HEK293 (cell line): ENCODE measurements at regions not wholly inside any gene's neighbourhood (a gene's known extent, or its start where the extent isn't known, plus 50 kb on each side); places are given as distances from the start of the nearest gene placed in this dataset.
A peak's percentile ranks its signal among the peaks of the same experiment; 100 is the strongest.

Experiments used
- CTCF ChIA-PET: fragments of 350-600 bp; formaldehyde crosslinking; extraction: SDS; loops from one replicate; lab custom pipeline; 2021; ENCODE audit warnings: antibody characterized with exemption; lab: Yijun Ruan, JAX
- POLR2A ChIA-PET: fragments of 300-600 bp; formaldehyde crosslinking; extraction: SDS; loops from one replicate; lab custom pipeline; 2020; ENCODE audit warnings: antibody characterized with exemption, inconsistent platforms; lab: Yijun Ruan, JAX
- H3K27ac ChIP-seq: fragments of 200-500 bp; sonication (Bioruptor generic); 2 replicates; pipeline ENCODE4 v1.5.1; 2014; ENCODE audit warnings: low read depth, low read length, control low read depth, inconsistent platforms; ENCODE audit errors: extremely low read depth
- H3K36me3 ChIP-seq, 2 experiments: fragments of 200-500 bp in 1 of 2; sonication (Bioruptor generic) in 1 of 2; 1 replicate in 1 of 2; 2 replicates in 1 of 2; pipeline ENCODE4 v1.5.1; 2014 to 2017; ENCODE audit warnings: inconsistent platforms in 2 of 2, low read length in 2 of 2; ENCODE audit not compliant: control insufficient read depth in 2 of 2, insufficient read depth in 1 of 2
- H3K4me1 ChIP-seq: fragments of 200-500 bp; sonication (Bioruptor generic); 2 replicates; pipeline ENCODE4 v1.5.1; 2014; ENCODE audit warnings: mild to moderate bottlenecking, low read length, inconsistent platforms; ENCODE audit not compliant: control insufficient read depth, insufficient read depth
- H3K4me3 ChIP-seq: 2 replicates; pipeline ENCODE4 v1.5.1; 2011; ENCODE audit warnings: low read depth, mild to moderate bottlenecking, control low read depth, low read length, moderate library complexity
- H3K9me3 ChIP-seq: fragments of 200-500 bp; sonication (Bioruptor generic); 2 replicates; pipeline ENCODE4 v1.5.1; 2014; ENCODE audit warnings: low read depth, low read length, inconsistent platforms; ENCODE audit not compliant: control insufficient read depth, insufficient read depth
- EGR2 ChIP-seq: fragments of 450-650 bp; formaldehyde crosslinking; IDR thresholded peaks from 2 replicates; pipeline ENCODE4 v1.5.1; 2016; ENCODE audit warnings: low read depth, missing biosample characterization, missing genetic modification characterization
- HOXA7 ChIP-seq: sonication (generic); formaldehyde crosslinking; IDR thresholded peaks from 2 replicates; pipeline ENCODE4 v1.8.1; 2022; ENCODE audit warnings: missing genetic modification reagents, borderline replicate concordance
- IKZF3 ChIP-seq: fragments of 450-650 bp; IDR thresholded peaks from 2 replicates; pipeline ENCODE4 v1.5.0; 2018; ENCODE audit warnings: missing biosample characterization, mild to moderate bottlenecking, missing genetic modification characterization, moderate library complexity
- KLF7 ChIP-seq: fragments of 450-650 bp; formaldehyde crosslinking; IDR thresholded peaks from 2 replicates; pipeline ENCODE4 v1.5.1; 2016; ENCODE audit warnings: missing biosample characterization, missing genetic modification characterization, borderline replicate concordance
- ZEB2 ChIP-seq: fragments of 450-650 bp; formaldehyde crosslinking; IDR thresholded peaks from 2 replicates; pipeline ENCODE4 v1.5.1; 2016; ENCODE audit warnings: missing biosample characterization, missing genetic modification characterization
- ZNF121 ChIP-seq: fragments of 450-650 bp; formaldehyde crosslinking; IDR thresholded peaks from 2 replicates; pipeline ENCODE4 v1.5.1; 2016; ENCODE audit warnings: missing biosample characterization, missing genetic modification characterization
- ZNF174 ChIP-seq: fragments of 450-650 bp; formaldehyde crosslinking; IDR thresholded peaks from 2 replicates; pipeline ENCODE4 v1.5.0; 2017; ENCODE audit warnings: missing biosample characterization, mild to moderate bottlenecking, missing genetic modification characterization
- ZNF2 ChIP-seq: fragments of 450-650 bp; formaldehyde crosslinking; IDR thresholded peaks from 2 replicates; pipeline ENCODE4 v1.5.1; 2016; ENCODE audit warnings: missing biosample characterization, missing genetic modification characterization
- ZNF23 ChIP-seq: fragments of 450-650 bp; formaldehyde crosslinking; IDR thresholded peaks from 2 replicates; pipeline ENCODE4 v1.5.1; 2016; ENCODE audit warnings: missing biosample characterization, missing genetic modification characterization, borderline replicate concordance
- ZNF324 ChIP-seq: fragments of 450-650 bp; formaldehyde crosslinking; IDR thresholded peaks from 2 replicates; pipeline ENCODE4 v1.5.1; 2016; ENCODE audit warnings: missing biosample characterization, missing genetic modification characterization
- ZNF341 ChIP-seq: fragments of 450-650 bp; formaldehyde crosslinking; IDR thresholded peaks from 2 replicates; pipeline ENCODE4; 2016; ENCODE audit warnings: low read depth, missing biosample characterization, missing genetic modification characterization
- ZNF423 ChIP-seq: fragments of 450-650 bp; formaldehyde crosslinking; IDR thresholded peaks from 2 replicates; pipeline ENCODE4 v1.5.1; 2016; ENCODE audit warnings: missing biosample characterization, missing genetic modification characterization
- ZNF426 ChIP-seq: fragments of 450-650 bp; formaldehyde crosslinking; IDR thresholded peaks from 2 replicates; pipeline ENCODE4 v1.5.1; 2017; ENCODE audit warnings: missing biosample characterization, missing genetic modification characterization, mild to moderate bottlenecking, inconsistent platforms, moderate library complexity
- ZNF530 ChIP-seq: fragments of 450-650 bp; formaldehyde crosslinking; IDR thresholded peaks from 2 replicates; pipeline ENCODE4 v1.5.1; 2016; ENCODE audit warnings: low read depth, missing biosample characterization, missing genetic modification characterization
- ZNF654 ChIP-seq: fragments of 450-650 bp; formaldehyde crosslinking; IDR thresholded peaks from 2 replicates; pipeline ENCODE4 v1.5.1; 2016; ENCODE audit warnings: low read depth, missing biosample characterization, missing genetic modification characterization
- ZNF670 ChIP-seq: fragments of 450-650 bp; formaldehyde crosslinking; IDR thresholded peaks from 2 replicates; pipeline ENCODE4 v1.5.1; 2016; ENCODE audit warnings: missing biosample characterization, missing genetic modification characterization, low read depth
- ZSCAN23 ChIP-seq: fragments of 450-650 bp; formaldehyde crosslinking; IDR thresholded peaks from 2 replicates; pipeline ENCODE4 v1.5.1; 2016; ENCODE audit warnings: missing biosample characterization, missing genetic modification characterization
- TF ChIP-seq, protein P1 (sequence below): fragments of 450-650 bp; formaldehyde crosslinking; optimal IDR thresholded peaks from 2 replicates; pipeline ENCODE3; 2016; ENCODE audit warnings: missing biosample characterization, mild to moderate bottlenecking, missing genetic modification characterization
- TF ChIP-seq, protein P2 (sequence below): fragments of 450-650 bp; formaldehyde crosslinking; IDR thresholded peaks from 2 replicates; pipeline ENCODE4 v1.5.1; 2016; ENCODE audit warnings: missing biosample characterization, missing genetic modification characterization

DNA sequence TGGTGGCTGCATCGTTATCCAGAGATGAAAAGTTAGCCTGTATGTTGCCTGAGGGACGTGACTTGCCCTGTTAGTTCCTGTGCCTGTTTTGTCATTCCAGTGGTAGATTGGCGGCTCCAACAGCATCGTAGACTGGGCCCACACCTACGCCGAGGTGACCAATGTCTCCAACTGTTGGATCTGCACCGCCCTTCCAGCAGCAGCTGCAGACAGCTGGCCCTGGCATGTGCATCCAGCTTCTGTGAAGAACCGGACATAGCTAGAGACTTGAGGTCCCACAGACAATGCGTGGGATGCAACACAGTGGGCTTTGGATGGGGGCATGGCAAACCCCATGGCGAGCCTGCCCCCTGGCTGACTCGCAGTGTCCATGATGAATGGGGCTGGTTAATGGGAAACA lies 93.0 kb upstream of the TMPO start (continued):
- TF ChIP-seq, protein P1, sequence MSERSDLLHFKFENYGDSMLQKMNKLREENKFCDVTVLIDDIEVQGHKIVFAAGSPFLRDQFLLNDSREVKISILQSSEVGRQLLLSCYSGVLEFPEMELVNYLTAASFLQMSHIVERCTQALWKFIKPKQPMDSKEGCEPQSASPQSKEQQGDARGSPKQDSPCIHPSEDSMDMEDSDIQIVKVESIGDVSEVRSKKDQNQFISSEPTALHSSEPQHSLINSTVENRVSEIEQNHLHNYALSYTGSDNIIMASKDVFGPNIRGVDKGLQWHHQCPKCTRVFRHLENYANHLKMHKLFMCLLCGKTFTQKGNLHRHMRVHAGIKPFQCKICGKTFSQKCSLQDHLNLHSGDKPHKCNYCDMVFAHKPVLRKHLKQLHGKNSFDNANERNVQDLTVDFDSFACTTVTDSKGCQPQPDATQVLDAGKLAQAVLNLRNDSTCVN: no peak
- TF ChIP-seq KLF7 (tag by site-specific recombination) (no peak), ZNF341 (tag by site-specific recombination) (no peak), HOXA7 (no peak), ZNF23 (tag by site-specific recombination) (no peak), ZNF423 (tag by site-specific recombination) (no peak)

DNA sequence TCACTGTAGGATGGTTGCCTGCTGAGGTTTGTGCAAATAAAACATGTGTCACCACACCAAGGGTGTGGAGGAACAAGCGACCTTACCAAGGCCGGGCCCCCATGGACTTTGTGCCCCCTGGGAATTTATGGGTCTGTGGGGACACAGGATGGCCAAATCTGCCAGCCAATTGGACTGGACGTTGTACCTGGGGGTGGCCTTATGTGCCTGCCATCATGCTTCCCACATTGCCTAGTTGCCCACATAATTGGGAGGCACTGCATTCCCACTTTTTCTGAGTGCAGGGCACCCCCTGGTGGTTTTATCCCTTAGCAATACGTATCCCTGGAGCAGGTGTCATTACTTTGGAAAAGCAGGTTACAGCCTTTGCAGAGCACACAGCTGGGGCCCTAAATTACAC lies 92.6 kb upstream of the TMPO start:
- TF ChIP-seq EGR2 (tag by site-specific recombination): 0 out of 2 replicates have a peak, but pooled peaks have one; percentile 6
- no peak for TF ChIP-seq ZEB2
- no peak for TF ChIP-seq ZNF426
- TF ChIP-seq ZNF530 (tag by site-specific recombination): no peak
- TF ChIP-seq ZNF654 (tag by site-specific recombination): peak; percentile 21; the same call in 1 of the 2 replicates
- no peak for TF ChIP-seq ZNF324 (tag by site-specific recombination)
- no peak for TF ChIP-seq IKZF3 (tag by site-specific recombination)
- no peak overlapping the region for H3K4me3 ChIP-seq

DNA sequence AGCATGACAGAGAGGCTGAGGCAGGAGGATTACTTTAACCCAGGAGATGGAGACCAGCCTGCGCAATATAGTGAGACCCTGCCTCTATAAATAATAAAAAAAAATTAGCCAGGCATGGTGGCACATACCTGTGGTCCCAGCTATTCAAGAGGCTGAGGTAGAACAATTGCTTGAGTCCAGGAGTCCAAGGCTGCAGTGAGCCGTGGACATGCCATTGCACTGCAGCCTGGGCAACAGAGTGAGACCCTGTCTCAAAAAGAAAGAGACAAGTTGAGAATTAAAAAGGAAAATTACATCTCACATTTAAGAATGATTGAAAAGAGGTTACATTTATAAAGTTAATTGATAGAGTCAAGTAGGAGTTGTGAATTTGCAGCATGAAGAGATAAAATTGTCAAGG lies 91.4 kb upstream of the TMPO start:
- ChIA-PET CTCF (interaction anchor here (0.6 to 1.4 kb wide), 10 partner anchors 27 to 490 kb away, joined by 3 to 6 read pairs (median 4); partner anchors contain the start of gene TMPO), POLR2A (interaction anchor here (1.4 kb wide), 1 partner anchor 79 kb away, joined by 3 read pairs; no protein-coding TSS in a partner anchor)
- H3K36me3 ChIP-seq: no peaks in the 10 kb centered on the region
- no peaks in the 10 kb centered on the region for H3K4me1 ChIP-seq
- H3K27ac ChIP-seq: no peak overlapping the region
- no peak overlapping the region for H3K4me3 ChIP-seq
- no peaks in the 10 kb centered on the region for H3K9me3 ChIP-seq
- 0 out of 2 replicates have a peak, but pooled peaks have one; percentile 14 for TF ChIP-seq ZNF121 (tag by site-specific recombination)
- no peak for TF ChIP-seq ZNF174 (tag by site-specific recombination)
- TF ChIP-seq ZSCAN23 (tag by site-specific recombination): no peak
- TF ChIP-seq ZNF670 (tag by site-specific recombination): no peak
- TF ChIP-seq, protein P2, sequence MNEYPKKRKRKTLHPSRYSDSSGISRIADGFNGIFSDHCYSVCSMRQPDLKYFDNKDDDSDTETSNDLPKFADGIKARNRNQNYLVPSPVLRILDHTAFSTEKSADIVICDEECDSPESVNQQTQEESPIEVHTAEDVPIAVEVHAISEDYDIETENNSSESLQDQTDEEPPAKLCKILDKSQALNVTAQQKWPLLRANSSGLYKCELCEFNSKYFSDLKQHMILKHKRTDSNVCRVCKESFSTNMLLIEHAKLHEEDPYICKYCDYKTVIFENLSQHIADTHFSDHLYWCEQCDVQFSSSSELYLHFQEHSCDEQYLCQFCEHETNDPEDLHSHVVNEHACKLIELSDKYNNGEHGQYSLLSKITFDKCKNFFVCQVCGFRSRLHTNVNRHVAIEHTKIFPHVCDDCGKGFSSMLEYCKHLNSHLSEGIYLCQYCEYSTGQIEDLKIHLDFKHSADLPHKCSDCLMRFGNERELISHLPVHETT: no peak
- TF ChIP-seq ZNF2 (tag by site-specific recombination): no peak

More for the DNA sequence above, 92.6 kb upstream of the TMPO start:
- Histone ChIP-seq H3K36me3 (no peaks in the 10 kb centered on the region), H3K4me1 (no peaks in the 10 kb centered on the region), H3K9me3 (no peaks in the 10 kb centered on the region), H3K27ac (no peak overlapping the region)
- POLR2A ChIA-PET: no interaction called here
- CTCF ChIA-PET: interaction anchor here (0.6 kb wide), 1 partner anchor 533 kb away, joined by 3 read pairs; no protein-coding TSS in a partner anchor
